ENCODE measurements at regions not wholly inside any gene's neighbourhood (a gene's known extent, or its start where the extent isn't known, plus 50 kb on each side); places are given as distances from the start of the nearest gene placed in this dataset.

DNA sequence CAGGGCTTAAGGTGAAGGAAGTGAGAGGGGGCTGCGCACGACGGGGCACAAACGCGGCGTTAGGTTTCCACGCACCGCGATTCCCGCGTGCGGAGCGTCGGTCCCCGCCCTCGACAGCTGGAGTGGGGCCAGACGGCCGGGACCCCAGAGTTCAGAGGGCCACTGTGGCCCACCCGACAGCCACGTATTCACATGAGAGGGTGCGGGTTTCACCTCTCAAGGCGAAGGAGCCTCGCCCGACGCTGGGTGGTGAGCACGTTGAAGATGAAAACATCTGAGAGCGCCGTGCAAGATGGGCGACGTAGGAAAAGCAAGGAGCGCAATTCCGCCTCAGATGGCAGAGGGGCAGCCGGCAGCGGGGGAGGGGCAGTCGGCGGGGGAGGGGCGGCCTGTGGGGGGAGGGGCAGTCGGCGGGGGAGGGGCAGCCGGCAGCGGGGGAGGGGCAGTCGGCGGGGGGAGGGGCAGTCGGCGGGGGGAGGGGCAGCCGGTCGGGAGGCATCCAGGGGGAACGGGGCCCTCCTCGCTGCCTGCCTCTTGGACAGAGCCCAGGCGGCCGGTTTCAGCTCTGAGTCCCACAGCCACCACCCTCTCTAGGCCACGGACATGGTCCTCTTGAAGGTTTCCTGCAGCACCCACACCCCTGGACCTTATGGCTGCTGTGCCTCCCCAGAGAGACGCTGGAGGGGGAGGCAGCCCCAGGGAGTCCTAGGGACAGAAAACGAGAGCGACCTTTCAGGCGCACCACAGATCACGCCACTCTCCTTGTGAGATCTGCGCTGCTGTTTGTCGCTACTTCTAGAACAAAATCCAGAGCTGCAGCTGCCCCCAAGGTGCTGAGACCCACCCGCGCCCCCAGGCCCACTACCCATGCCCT is 113.7 kb downstream of the DLL1 start:
- no peak for DNase-seq

DNA sequence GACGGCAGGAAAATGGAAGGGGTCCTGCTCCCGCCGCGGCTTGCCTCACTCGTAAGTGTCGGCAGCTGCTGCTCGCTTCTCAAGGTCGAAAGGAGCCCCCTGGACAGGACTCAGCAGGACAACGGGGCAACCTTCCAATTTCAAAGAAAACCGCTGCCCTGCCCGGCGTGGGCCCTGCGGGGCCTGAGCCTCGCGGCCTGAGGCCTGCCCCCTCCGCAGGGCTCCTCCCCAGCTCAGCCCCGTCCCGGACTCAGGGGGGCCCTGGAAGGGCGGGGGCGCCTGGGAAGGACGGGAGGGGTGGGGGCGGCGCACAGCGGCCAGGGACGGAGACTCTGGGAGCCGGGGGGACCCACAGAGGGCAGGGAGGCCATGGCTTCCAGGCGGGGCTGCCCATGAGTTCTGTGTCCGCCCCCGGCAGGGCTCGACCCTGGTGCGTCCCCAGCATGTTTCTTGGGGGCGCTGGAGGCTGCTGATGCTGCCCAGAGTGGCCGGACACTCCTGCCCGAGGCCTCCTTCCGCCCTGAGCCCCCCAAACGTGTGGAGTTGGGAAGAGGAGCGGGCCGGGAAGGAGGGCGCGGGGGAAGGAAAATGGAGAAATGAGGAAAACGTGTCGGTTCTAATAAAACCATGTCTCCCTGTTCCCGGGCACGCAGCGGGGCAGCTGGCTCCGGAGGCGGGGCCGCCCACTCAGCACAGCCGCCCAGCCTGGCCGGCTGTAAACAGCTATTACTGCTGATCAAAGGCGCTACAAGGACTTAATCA is 114.6 kb downstream of the DLL1 start:
- DNase-seq = no peak

DNA sequence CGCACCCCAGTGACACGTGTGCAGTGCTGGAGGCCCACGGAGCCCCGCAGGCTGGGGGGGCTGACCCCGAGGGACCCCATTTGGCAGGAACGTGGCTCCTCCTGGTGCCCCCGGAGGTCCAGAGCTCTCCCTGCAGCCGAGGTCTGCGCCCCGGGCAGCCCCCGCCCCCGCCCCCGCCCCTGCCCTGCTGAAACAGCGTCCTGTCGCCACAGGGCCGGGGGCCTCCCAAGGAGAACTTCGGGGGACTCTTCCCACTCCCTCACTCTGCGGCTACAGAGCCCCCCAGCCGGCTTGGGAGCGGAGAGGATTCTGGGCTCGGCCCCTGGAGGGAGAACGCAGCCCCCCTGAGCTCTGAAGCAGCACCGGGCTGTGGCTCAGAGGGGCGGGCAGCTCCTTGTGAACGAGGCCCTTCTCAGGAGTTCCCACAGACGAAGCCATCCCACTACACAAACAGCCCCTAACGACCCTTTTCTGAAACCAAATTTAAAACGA is 115.2 kb downstream of the DLL1 start:
- no peak for DNase-seq

DNA sequence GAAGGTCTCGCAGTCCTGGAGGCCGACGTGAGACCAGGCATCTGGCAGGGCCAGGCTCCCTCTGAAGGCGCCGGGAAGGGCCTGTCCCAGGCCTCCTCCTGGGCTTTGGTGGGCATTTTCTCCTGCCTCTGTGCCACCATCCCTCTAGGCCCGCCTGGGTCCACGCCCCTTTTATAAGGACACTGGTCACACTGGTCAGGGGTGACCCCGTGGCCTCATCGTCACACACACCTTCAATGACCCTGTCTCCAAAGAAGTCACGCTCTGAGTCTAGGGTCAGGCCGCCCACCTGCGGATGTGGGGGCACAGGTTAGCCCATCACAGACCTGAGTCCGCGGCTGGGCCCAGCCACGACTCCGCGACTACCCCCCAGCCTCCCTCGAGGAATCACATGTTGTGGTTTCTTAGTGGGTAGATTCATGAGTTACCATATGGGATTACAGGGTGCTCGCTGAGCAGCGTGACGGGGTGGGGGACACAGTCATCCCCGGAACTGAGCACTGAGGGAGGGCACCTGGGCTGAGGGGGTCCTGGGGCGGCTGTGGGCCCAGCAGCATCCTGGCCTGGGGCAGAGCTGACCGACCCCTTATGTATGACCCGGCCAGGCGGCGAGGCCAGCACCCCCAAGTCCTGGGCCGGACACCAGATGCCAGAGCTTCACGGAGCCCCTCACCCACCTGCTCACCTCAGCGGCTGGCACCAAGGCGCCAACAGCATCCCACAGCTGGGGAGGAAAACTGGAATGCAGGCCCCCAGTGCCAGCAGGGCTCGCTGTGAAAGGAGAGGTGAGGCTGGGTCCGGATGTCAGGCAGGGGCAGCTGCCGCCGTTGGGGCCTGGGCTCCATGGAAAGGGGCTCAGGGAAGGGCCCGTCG is 115.9 kb downstream of the DLL1 start:
- DNase-seq = no peak

DNA sequence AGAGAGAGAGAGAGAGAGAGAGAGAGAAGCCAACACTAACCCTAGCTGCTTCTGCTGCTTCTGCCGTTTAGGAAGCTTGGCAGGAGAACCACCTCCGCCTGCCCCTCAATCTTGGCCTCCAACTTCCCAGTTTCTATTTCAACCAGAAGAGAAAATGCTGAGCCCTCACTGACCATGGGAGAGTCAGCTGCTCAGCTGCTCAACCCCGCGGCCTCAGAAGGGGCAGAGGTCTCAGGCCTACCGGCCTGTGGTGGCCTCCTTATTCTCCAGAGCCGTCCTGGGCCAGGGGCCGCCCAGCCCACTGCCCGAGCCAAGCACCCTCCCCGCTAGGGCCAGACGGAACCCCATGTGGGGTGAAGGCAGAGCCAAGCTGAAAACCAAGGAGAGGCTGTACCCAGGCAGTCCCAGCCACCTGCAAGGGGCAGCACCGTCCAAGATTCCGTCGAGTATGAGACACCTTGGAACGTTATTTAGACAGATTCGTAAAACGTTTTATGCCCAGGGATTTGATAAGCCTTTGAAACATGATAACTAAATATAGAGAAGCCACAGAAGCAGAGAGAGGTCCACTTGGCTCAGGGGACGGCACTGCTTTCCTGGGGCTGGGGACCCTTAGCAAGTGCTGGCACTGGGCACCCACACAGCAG is 116.6 kb downstream of the DLL1 start:
- peak; percentile 55 for DNase-seq

DNA sequence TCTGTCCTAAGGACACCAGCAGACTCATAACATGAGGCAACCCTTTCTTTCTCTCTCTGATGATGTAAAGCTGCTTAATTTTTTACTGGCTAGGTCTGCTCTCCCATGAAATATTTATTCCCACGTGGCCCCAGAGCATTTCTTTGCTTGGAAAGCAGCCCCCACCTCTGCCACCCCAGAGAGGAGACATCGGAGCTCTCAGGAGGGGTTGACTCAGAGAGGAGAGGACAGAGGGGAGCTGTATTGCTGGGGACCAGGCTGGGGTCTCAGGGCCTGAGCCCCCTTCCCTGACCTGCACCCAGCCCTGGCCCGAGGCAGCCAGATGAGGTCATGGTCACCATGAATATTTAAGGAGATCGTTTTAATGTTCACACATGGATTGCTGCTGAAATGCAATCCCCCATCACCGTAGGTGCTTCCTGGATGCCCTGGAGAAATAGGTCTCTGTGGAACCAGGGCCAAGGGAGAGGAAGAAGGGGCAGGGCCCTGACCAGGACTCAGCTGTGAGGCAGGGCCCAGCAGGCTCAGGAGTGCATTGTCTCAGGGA is 117.5 kb downstream of the DLL1 start:
- no peak for DNase-seq

DNA sequence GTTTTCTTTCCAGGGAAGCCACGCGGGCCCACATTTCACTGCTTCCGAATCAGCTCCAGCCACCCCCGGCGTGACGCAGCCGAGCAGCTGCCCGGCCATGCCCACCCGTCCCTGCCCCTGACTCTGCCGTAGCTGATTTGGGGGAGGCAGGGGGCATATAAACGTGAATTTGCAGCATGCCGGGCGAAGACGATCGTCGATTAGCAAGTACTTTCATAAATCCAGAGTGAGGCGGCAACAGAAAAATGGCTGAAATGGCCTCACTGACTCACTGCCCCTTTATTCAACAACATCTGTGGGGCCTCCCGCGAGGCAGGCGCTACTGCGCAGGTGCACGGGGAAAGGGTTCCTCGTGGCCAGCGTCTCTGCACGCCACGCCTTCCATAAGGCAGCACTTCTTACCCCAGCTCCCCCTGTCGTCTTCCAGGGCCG is 118.0 kb downstream of the DLL1 start:
- DNase-seq = no peak

DNA sequence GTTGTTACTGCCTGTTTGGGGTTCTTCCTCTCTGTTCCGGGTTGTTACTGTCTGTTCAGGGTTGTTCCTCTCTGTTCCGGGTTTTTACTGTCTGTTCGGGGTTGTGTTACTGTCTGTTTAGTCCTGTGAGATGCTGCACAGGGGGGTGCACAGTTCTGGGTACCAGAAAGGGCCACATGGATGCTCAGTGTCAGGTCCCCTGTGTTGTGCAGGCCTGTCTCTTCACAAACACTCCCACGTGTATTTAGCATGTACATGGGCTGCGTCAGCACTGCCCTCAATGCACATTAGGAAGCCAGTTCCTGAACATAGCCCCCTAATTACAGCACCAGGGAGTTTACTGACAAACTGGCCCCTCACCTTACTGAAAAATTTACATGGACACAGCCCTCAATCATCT is 118.5 kb downstream of the DLL1 start:
- no peak for DNase-seq

DNA sequence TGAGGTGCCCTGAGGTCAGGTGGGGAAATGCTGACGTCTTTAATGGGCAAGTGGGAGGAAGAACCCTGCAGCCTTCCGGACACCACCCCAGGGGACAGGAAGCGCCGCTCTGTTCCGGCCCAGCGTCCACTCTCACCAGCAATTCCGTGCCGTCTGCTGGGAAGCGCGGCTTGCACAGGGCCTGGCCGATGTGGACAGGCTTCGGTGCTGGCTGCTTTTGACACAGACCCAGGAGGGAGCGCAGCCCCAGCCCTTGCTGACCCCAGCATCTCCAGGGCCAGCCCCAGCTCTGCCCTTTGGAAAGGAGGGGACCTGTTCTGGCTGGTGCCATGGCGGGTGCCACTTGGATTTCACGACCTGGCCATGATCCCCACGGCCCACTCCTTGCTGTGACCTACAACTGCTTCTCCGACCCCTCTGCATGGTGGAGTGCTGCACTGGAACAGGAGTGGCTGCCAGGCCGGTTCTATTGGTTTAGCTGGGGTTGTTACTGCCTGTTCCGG is 123.2 kb downstream of the DLL1 start:
- DNase-seq = no peak

DNA sequence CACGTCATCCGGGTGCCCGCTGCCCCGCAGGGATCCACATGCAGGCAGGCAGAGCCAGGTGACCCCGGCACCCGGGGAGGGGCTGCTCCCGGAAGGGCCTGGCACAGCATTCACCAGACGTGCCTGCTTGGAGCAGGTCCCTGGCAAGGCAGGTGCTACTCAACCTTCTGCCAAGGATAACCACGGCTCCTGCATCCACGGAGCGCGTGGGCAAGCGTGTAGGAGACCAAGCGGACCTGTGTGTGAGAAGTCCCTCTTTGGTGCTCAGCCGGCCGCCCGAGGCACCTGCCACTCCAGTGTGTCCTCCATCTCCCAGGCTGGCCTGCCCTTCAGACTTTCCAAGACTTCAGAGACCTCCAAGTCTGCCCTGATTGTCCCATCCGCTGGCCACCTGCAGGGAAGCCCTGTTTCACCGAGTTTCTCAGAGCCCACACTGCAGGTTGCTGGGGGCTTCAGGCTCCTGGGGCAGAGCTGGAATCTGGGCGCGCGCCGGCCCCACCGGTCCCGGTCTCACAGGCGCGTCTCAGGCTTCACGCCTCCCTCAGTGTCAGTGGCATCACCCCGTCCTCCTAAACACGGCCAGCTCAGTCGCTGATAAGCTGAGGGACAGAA is 124.3 kb downstream of the DLL1 start:
- DNase-seq = no peak

DNA sequence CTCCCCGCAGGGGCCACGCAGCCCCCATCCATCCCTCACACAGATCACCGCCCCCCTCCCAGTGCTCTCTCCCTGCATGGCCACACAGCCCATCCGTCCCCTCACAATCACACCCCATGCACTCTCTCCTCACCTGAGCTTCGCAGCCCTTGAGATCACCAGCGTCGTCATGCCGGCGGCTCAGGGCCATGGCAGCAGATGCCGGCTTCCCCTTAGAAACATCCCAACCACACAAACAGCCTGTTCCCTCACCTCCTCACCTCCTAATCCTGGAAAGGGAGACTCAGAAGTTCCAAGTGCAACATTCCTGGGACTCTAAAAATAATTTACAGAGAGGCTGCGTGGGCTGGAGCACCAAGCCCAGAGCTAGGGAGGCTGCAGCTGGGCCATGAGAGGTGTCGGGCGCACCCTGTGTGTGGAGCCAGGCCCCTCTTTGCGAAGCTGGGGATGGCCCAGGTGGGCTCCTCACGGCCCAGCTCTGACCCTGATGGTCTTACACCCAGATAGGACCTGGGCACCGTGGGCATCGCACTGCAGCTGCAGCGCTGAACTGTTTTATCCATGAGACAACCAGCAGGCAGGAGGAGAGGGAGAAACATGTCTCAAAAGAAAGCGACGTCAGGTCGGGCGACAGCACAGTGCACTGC is 125.3 kb downstream of the DLL1 start:
- DNase-seq = no peak

DNA sequence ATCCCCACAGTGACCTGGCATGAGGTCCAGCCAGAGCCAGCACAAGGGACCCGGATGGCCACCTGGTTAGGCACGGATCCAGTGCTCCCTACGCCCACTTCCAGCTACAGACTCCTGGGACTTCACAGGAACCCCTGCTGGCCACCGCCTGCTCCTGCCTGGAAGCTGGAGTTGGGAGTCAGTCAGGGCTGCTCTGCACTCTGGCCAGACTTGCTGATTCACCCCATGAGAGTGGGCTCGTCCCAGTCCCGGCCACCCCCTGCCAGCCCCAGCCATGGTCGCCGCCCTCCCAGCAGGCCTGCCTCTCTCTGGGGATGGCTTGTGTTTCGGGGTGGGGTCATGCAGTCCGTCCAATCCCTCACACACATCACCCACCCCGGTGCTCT is 125.8 kb downstream of the DLL1 start:
- no peak for DNase-seq

DNA sequence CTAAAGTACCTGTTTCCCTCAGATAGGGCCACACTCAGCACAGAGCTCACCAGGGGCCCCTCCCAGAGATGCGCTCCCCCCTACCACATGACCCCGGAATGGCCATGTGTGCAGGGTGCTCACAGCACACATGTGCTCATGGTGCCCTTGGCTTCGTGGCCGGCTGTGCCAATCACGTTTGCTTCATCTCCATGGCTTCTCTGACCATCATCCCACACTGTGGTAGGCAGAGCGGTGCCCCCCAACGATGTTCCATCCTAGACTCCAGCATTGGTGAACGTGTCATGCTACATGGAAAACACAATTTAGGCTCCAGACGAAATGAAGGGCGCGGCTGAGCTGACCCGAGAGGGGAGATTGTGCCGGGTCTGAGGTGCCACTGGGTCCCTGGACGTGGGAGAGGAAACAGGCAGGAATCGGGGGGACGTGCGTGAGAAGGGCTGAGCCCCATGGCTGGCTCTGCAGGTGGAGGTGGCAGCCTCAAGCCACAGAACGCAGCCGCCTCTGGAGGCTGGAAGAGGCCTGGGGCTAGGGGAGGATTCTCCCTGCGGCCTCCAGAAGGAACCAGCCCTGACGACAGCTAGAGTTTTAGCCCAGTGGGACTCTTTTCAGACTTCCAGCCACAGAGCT is 126.5 kb downstream of the DLL1 start:
- DNase-seq = no peak

DNA sequence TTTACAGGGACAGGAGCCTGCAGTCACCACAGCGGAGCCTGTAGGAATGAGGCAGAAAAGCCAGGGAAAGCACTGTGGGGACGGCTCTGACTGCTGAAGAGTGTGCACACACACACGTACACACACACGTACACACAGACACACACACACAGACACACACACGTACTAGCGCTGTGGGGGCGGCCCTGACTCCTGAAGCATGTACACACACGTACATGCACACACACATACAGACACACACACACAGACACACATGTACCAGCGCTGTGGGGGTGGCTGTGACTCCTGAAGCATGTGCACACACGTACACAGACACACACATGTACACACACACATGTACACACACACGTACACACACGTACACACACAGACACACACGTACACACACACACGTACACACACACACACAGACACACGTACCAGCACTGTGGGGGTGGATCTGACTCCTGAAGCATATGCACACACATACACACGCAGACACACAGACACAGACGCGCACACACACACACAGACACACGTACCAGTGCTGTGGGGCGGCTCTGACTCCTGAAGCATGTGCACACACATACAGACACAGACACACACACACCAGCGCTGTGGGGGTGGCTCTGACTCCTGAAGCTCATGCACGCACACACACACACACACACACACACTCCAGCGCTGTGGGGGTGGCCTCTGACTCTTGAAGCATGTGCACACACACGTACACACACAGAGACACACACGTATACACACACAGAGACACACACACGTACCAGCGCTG is 127.3 kb downstream of the DLL1 start:
- DNase-seq = no peak

DNA sequence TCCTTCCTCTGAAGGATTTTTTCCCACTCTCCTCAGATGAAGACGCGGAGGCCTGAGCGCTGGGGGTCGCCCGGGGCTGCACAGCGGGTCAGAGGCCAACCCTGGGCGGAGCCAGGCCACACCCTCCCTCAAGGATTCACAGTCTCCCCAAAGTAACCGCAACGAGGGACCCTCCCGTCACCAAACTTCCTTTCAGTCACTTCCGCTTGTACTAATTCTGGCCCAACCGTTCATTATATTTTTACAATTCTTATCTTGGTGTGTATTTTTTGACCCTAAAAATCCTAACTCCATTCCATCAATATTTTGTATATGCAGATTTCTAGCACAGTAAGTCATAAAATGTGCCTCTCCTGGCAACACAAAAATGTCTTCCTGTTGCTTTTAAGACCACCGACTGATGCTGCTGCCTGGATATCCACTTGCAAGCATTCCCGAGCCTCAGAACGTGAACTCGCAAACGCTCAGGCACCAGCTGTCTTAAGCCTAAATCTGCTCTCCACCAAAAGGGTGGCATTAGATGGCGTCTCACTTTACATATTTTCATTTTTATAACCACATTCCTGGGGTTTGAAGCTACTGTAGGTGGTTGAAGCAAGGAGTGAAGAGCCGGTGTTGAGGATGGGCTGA is 128.0 kb downstream of the DLL1 start:
- no peak for DNase-seq

DNA sequence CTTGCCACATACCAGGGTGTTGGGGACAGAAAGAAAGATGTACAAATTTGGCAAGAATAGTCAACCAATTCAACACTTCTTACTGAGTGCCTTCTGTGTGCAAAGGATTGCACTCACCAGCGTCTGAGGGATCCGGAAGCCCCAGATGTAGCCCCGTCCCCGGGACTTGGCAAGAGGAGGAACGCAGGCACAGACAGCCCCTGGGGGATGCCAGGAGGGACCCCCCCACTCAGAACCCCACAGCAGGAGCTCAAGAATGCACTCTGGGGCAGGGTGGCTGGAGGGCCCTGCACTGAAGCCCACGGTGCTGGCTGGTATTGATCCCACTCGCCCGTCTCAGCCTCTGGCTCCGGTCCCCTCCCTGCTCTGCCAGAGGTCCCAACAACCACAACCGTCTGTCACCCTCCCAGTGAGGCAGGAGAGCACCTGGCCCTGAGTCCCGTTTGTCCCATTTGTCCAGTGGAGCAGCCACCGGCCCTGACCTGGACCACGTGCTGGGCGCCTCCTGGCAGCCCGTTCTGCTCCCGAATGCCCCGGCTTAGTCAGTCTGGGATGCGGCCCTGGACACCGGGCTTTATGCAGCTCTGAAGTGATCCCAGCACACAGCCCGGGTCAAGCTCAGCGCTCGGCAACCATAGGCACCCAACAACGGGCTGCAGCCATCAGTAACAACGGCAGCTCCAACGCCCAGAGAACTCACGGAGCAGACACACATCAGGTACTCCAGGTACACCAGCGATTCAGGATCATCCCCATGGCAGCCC is 128.7 kb downstream of the DLL1 start:
- no peak for DNase-seq

DNA sequence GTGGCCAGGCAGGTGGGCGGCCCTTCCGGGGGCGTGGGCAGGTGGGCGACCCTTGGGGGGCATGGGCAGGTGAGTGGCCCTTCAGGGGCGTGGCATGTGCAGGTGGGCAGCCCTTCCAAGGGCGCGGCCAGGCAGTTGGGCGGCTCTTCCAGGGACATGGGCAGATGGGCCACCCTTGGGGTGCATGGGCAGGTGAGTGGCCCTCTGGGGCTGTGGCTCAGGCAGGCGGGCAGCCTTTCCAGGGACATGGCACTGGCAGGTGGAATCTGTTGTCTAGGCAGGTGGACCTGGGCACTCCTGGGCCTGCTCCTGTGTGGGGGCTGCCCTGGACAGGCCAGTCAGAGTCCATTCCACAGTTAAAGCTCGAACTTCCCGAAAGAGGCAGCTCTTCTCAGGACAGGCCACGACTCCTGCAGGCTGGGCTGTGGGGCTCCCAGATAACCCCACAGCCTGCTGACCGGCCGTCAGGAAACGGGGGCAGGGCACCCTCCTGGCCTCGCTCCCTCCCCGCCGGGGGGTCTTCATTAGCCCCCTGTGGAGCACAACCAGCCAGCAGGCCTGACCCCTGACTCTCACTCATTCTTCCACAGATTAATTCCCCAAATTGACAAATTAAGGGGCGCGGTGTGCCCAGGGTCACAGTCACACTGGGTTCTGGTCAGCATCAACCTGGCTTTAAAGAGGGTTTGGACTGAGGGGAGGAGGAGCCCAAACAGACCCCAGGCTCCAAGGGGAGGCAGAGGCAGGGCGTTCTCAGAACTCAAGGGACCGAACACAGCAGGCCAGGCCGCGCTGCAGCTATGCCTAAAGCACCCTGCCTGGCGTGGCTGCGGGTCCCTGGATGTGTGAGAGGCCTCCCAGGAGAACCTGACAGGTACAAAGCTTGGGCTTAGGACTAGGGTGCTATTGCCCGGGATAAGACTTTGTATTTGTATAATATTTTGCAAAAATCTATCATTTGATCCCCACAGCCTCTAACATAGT is 130.0 kb downstream of the DLL1 start:
- no peak for DNase-seq
